GM12864 (cell line): ENCODE measurements at regions not wholly inside any gene's neighbourhood (a gene's known extent, or its start where the extent isn't known, plus 50 kb on each side); places are given as distances from the start of the nearest gene placed in this dataset.
"Not testable (repeated sequence)": the region's sequence is repeated elsewhere in the genome, so short reads cannot be mapped to it uniquely, and the experiment has no call there.

ENCODE experiments used
- DNase-seq: peaks from one replicate; pipeline ENCODE4 v3.0.0-alpha.2; 2011; ENCODE audit warnings: low read depth
- H3K4me3 ChIP-seq: 2 replicates; pipeline ENCODE4 v1.5.1; 2011; ENCODE audit warnings: mild to moderate bottlenecking, low read depth, low read length, control low read depth
- CTCF ChIP-seq: IDR thresholded peaks from 2 replicates; pipeline ENCODE4 v1.5.1; 2011; ENCODE audit warnings: low read depth, mild to moderate bottlenecking, moderate library complexity, low read length, control low read depth, inconsistent platforms; ENCODE audit errors: missing control alignments

GRCh38 chr5:56732121-56732520 lies 83.2 kb upstream of the MAP3K1 start:
- no peak for TF ChIP-seq CTCF
- no peak overlapping the region for H3K4me3 ChIP-seq
- no peak for DNase-seq

DNA sequence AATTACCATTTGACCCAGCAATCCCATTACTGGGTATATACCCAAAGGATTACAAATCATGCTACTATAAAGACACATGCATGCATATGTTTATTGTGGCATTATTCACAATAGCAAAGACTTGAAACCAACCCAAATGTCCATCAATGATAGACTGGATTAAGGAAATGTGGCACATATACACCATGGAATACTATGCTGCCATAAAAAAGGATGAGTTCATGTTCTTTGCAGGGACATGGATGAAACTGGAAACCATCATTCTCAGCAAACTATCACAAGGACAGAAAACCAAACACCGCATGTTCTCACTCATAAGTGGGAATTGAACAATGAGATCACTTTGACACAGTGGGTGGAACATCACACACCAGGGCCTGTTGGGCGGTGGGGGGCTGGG lies 83.9 kb upstream of the MAP3K1 start:
- not testable (repeated sequence) for DNase-seq, H3K4me3 ChIP-seq

DNA sequence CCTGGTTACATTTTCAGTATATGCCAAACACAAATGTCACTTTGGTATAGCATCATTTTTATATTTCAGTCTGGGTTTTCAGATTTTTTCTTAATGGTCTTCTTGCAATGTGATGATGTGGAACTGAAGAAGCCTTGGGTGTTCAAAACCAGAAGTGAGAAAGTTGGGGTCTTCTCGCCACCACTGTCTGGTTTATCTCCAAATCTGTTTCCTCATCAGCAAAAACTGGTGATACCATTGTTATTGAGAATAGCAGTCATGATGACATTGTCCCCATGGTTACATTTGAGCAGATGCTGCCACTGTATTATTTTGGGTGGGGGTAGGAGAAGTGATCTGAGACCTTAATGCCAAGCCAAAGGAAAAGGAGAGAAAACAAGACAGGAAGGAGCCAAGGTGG lies 85.9 kb upstream of the MAP3K1 start:
- no peak overlapping the region for H3K4me3 ChIP-seq
- TF ChIP-seq CTCF: no peak
- no peak for DNase-seq

GRCh38 chr5:56725711-56726411 lies 89.5 kb upstream of the MAP3K1 start:
- DNase-seq: no peak
- no peak overlapping the region for H3K4me3 ChIP-seq
- TF ChIP-seq CTCF: no peak

- H3K4me3 ChIP-seq, DNase-seq: not testable (repeated sequence)
These were observed 90.5 kb upstream of the MAP3K1 start for GRCh38 chr5:56724857-56725256.

DNA sequence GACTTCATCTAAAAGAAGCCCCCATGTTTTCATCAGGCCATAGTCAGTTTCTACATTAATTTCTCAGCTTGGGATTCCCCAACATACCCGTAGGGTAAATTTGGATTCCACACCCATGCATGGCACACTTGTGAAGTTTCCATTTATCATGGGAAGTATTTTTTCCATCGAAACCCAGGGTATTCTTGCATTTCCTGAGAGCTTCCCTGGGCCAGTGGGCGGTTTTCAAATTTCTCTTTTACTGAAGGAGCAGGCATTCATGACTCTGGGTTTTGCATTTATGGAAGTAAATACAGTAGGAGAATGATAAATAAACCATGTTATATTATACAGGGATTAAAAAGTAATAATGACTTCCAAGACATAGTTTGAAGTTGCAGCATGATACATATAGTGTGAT lies 93.0 kb upstream of the MAP3K1 start:
- DNase-seq: no peak
- H3K4me3 ChIP-seq: no peak overlapping the region
- TF ChIP-seq CTCF: no peak

DNA sequence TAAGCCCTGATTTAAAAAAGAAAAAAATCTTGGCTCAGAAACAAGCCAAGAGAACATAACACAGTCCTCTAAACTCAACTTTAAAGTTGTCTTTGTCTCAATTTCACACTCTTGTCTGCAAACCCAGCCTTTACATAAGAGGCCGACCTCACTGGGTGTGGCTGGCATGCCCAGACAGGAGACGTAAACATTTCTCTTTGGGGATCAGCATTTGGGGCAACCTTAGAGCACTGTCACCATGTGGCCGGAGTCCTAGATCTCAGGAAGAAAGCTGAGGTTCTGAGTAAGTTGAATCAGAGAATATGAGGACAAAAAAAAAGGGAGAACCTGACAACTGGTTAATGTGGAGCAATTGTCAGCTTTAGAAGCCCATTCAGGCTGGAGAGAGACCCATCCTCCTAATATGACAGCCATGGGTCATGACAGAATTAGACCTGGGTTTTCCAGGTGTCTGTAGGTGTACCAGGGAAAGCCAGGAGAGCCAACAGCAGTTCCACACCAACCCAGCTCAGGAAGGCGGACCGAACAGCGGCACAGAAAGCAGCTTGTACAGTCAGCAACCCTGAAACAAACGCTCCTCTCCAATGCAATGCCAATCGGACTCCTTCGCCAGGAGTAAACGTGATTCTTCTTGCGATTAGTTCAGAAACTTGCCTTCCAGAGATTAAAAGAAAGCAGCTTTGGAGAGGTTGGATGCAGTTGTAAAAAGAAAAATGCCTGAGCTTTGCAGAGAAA lies 97.9 kb upstream of the MAP3K1 start:
- no peak for TF ChIP-seq CTCF
- no peak for DNase-seq
- no peak overlapping the region for H3K4me3 ChIP-seq

GRCh38 chr5:56715986-56716385 lies 99.4 kb upstream of the MAP3K1 start:
- no peak overlapping the region for H3K4me3 ChIP-seq
- DNase-seq: no peak
- no peak for TF ChIP-seq CTCF
